NAMALWA (cell line): ENCODE measurements at regions not wholly inside any gene's neighbourhood (a gene's known extent, or its start where the extent isn't known, plus 50 kb on each side); places are given as distances from the start of the nearest gene placed in this dataset.

Source experiments
- DNase-seq: peaks from one replicate; pipeline ENCODE4 v3.0.0-alpha.2; 2015; ENCODE audit warnings: low spot score

DNA sequence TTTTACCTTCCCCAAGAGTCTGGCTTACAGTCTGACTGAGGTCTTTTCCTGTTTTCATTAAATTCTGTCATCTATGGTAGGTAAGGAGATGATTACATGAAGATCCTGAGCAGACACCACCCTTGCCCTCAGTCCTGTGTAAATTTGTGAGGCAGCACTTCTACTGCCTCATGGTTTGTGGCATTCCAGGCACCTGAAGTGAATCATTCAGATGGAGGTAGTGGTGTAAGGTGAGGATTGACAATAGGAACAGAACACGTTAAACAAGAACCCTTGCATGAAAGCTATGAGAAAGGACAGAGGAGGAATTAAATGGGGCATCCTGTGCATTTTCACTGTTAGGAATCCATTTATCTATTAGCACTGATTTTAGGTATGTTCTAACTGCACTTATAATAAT, 618.6 kb downstream of the TLL1 start:
- DNase-seq, result no peak

DNA sequence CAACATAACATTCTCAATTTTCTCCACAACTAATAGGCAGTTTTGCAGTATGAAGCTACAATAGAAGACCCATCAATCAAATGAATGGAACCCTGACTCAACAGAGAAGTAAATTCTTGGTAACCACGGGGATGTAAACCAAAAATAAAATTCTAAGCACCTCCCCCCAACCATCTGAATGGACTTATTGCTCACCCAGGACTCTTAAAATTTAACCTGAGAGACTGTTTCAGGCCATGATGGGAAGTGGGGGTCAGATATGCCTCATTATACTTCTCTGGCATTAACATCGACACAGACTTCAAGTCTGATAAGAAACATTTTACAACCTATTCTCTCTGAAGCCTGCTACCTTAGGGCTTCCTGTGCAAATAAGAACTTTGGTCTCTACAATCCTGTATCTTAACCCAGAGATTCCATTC, 620.9 kb downstream of the TLL1 start:
- no peak for DNase-seq

DNA sequence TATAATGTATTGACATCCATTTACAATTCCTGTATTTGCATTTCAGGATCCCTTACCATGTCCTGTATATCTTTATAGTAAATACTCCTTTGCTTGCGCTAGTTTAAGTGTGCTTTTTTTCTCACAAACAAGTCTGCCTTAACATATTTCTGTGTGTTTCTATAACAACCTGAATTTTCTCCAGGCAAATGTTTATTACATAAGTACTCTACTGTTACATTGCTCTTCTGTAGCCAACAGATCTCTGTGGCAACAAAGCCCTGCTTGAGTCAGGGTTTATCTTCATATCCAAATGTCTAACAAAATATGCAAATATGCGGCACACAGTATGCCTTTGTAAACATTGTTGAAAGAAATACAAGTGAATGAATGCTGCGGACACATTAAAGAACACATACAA, 625.5 kb downstream of the TLL1 start:
- DNase-seq, result no peak

DNA sequence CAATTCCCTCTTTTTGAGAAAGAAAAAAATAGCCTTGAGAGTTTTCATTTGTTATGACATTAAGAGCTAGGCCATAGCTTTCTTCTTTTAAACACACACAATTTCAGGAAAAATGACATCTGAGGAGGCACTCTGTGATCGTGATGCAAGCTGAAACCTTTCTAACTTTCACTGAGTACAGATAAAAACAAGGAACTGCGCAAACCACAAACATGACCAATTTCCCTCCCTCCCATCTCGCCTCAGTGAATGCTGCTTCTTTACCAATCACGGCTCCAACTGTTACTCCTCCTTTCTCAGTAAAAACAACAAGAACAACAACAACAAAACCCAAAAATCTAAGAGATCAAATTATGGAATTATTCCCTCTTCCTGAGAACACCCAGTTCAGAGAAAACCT, 626.8 kb downstream of the TLL1 start:
- no peak for DNase-seq

DNA sequence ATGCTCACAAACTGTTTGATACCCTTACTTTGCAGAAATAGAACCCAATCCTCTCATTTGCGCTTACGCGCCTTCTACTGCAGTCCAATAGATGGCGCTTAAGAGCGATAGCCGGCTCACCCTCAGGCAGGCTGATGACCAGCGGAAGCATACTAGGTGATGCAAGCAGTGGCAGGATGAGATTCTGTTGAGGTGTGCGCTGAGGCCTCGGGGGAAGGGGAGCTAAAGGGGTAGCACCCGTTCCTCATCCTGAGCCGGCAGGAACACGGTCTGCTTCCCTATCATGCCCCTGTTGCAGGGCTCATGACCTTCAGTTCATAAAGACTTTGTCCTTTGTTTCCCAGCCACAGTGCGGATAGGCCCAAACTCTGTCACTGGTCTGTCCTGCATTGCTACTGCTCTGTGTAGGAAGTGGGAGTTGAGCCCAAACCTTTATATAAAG, 628.9 kb downstream of the TLL1 start:
- peak; percentile 47 for DNase-seq

DNA sequence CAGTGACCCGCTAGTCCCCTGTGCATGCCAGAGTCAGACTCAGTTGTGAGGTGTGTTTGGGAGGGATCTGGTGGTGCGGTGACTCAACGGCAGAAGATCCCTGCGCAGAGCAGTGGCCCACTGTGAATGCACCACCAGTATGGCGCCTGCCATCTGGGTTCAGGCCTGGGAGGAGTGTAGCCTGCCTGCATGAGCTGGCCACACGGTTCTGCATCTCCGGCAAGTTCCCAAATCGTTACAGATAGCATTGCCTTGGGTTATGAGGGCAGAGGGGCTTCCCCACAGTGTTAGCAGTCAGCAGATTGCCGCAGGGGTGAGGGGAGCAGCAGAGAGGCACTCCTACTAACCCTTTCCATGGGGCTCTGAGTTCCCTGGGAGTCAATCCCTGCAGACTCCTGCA, 629.6 kb downstream of the TLL1 start:
- no peak for DNase-seq

DNA sequence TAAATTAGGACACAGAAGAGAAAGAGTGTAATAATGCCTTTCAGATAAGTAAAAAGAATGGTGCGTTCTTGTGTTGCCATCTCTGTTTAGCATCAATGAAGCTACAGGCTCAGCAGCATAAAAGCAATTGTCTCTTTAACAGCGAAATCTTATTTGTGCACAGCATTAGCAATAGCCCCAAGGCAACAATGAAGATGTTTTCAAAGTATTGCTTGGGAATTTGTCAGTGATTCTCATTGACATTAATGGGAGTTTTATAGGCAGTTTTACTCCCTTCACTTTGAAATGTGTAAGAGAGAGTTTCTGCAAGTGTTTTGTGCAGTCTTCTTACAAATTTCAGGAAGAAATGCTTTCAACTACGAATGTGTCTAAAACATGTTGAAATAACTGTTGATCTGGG, 633.0 kb downstream of the TLL1 start:
- DNase-seq, result no peak

DNA sequence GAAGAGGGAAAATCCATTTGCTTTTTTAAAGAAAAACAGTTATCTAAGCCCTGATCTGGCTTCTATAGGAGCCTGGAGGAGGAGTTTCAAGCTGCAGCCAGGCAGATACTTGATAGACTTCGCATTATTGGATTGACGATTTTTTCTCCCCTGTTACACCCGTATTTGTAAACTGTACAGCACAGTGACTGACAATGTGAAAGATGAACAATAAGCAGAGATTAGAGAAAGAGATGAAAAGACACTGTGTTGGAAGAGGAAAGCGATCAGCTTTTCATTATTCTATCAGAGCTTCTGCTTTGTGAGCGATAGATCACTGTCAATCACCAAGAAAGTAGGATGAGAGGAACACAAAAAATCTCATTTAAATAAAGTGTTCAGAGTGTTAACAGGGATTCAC, 639.2 kb downstream of the TLL1 start:
- DNase-seq, result no peak

DNA sequence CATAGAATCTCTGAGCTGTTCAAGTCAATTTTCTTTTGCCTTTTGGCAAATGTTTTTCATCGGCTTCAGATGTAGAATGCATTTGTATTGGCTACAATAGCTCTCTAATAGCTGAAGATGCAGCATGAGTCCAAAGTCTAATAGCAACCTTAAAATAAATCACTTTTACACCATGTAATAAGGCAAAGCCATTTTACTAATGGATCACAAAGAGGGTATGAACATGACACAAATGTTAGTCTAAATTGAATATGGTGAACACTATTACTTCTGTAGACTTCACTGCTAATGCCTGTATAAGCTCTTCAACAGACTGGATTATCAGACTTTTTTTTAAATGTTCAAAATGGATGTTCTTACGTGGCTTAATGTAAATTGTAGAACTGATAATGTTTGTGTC, 645.3 kb downstream of the TLL1 start:
- DNase-seq, result no peak

DNA sequence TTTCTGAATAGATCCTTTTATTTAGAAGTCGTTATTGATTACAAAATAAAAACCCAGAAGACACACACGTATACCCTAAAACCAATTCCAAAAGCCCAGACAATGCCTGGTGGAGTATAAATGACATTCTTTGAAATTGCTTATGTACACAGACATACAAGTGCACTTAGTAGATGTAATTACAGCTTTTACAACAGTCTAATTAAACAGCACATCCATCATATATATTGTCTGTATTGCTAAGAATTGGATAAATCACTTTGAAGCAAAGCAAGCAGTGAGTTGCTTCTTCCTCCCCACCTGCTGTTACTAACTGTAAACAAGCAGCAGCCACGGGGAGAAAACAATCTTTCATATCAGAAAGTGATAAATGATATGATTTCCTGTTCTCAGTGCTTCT, 645.7 kb downstream of the TLL1 start:
- DNase-seq, result no peak

DNA sequence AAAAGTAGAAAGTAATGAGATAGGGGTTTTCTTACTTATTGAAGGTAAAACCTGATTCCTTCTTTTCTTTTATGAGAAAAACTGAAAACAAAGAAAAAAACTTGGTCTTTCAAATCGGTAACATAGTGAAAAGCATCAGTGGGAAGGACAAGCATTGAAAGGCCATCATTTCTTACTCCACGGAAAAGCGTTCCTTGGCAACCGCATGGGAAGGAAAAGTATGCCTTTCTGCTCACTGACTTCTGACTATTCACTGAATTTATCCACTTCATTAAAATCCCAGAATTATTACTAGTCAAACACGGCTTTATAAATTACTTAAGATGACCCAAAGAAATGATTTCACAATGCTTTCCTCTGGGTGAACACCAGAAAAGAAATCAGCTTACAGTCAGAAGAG, 646.7 kb downstream of the TLL1 start:
- no peak for DNase-seq

DNA sequence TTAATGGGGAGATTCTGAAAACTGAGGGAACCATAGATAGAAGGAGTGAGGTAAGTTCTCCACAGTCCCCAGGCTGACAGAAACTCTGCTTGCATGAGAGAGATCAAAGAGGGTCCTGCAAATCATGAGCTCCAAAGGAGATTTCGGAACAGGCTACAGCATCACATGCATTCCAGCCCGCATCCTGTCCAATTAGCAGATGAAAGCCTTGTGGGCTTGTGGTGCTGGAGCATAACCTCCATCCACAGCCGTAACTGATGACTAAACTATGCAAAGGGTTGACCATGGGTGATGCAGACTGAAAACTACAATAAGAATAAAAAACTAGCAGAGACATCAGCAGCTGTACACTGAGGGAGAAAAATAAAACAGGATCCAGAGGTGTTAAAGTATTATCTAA, 654.5 kb downstream of the TLL1 start:
- DNase-seq, result no peak

DNA sequence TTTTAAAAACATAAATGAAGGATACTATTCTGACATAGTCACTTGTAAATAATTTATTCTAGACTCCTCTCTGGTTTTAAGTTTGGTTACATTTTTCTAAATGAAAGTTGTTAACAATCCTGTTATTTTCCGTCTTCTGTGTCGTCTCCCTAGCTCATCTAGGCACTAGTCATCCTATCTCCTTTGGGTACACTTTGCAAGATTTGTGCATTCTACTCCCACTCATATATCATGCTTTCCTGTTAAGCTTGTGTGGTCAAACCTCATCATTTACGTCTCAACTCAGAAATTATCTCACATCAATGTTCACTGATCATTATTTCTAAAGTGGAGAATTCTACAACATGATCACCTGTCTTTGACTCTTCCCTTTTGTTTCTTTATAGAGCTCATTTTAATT, 658.7 kb downstream of the TLL1 start:
- DNase-seq, result no peak

DNA sequence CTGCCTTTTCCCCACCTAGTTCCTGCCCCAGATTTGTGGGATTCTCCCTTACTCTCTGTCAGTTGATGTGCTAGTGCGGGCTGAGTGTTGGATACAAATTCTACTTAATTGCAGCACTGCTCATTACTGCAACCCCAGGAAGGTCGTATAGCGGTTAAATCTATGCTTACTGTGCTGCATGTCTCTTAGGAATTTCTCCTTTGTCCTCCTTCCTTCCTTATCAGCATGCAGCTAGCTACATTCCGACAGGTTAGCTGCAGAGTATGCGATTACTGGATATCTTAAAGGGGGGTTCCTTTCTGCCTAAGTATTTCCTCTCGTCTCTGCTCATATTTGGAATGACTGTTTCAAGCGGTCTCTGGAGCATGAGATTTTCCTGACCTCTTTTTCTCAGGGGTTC, 662.8 kb downstream of the TLL1 start:
- DNase-seq, result no peak

DNA sequence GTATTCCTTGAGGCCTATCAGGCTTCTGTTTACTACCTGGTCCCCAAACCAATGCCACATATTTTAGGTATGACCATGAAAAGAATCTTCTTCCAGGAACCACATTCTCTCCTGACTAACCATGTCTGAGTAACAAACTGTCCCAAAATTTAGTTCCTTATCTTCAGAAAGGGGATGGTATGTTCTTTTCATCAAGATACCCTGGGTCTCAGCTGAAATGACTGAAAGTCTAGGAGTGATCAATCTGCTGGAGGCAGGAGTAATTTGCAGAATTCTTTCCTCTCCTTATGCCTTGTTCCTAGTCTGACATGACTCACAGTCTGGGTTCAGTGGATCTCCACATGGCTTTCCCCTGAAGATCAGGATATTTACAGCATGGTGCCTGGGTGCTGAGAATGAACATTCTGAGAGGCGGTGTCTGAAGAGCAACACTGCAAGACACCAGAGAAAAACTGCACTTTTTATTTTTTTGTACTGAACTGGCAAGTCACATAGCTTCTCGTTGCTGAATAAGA, 665.5 kb downstream of the TLL1 start:
- no peak for DNase-seq

DNA sequence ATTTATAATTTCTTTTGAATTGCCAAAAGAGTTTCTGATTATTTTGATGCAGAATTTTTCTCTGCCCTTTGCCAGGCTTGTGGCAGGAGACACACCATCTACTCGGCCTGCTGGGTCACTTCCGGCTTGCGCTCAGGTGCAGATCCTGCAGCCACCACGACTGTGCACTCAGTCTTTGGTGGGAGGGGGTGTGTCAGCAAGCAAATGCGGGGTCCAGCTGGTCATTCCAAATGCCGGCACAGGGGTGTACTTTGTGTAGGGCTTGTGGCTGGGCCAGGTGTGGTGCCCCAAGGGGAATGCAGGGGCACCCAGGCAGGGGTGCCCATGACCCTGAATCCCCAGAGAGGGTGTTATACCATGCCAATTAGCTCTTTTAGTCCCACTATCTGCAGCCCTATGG, 673.0 kb downstream of the TLL1 start:
- no peak for DNase-seq

DNA sequence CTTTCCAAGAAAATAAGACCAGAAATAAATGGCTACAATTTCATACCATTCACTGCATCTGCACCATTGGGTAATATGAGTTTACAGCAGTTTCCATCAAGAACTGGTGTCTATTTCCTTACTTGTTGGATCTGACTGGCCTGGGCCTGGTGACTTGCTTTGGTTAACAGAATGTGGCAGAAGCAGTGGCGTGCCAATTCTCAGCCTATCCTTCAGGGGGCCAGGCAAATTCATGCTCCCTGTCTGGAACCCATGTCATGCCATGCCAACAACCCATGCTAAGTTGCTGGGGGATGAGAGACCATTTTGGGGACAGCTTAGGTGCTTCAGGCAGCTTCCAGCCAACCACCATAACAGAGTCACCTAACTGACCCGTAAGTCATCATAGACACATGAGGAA, 656.7 kb downstream of the SPOCK3 start:
- no peak for DNase-seq

DNA sequence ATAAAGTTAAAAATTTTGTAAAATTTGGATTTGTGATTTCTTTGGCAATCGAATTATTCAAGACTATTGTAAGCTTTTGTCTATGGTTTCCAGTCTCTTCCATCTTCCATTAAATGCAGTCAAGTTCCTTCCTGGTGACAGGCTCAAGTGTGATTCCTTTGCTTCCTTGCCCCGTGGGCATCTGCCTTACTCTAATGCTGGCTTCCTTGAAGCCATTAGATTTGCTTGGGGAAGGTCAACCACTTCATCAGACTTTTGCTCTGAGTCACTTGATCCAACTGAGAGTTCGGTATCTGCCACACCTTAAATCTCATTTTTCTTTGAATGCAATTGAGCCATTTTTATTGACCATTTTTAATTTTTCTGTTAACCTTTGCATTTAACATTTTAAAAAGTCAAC, 648.8 kb downstream of the SPOCK3 start:
- DNase-seq, result no peak

DNA sequence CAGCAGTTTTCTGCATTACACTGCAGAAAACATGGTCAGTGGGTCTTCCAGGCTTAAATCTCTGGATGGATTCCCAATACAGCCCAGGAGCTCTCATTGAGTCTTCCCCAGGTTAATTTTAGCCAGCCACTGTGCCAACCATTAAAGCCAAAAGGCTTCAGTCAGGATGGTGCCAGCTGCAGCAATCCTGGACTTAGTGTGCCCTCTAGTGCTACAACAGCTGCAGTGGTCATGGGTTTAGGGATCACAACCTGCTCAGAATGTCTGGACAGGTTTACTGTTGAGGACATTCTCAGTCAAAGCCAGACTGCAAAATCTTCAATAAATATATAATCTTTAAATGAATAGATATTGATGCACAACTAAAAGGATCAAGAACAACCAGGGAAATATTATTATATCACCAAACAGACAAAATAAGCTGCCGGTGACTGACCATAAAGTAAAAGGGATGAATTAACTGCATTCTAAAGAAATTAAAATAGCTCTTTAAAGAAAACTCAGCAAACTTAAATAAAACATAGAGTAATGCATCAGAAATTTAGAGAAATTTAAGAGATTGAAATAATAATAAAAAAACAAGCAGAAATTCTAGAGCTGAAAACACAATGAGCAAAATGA, 639.9 kb downstream of the SPOCK3 start:
- DNase-seq, result peak; percentile 44

DNA sequence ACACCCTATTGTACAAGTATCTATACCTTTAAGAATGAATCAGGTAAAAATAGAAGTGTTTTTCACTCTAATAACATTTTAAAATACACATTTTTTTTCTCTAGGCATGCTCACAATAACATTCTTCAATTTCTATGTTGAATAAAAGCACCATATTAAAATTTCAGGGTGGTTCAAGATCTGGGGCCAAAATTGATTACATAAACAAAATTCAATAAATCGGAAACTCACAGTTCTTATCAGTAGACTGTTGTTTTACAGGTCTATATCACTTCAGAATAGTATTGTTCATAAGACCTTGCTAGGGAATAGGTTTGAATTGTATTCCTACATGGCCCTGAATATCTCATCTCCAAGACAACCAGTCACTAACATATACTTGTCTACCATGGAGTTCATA, 634.0 kb downstream of the SPOCK3 start:
- no peak for DNase-seq

DNA sequence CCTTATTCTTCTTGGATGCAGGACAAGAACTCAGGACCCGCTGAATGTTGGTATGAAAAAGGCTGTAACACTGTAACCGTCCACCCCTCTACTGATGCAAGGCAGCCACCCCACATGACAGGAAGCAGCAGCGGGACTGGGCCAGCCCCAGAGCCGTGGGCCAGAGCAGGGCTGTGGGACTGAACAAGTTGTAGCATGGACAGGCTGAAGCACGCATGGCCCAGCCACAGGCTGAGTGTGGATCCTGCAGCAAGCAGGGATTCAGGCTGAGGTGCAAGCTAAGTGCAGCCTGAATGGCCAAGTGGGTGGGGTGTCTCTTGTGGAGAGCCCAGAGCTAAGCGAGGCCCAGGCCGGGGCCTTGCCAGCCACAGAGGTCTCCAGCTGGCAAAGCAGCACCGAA, 632.2 kb downstream of the SPOCK3 start:
- DNase-seq, result no peak

DNA sequence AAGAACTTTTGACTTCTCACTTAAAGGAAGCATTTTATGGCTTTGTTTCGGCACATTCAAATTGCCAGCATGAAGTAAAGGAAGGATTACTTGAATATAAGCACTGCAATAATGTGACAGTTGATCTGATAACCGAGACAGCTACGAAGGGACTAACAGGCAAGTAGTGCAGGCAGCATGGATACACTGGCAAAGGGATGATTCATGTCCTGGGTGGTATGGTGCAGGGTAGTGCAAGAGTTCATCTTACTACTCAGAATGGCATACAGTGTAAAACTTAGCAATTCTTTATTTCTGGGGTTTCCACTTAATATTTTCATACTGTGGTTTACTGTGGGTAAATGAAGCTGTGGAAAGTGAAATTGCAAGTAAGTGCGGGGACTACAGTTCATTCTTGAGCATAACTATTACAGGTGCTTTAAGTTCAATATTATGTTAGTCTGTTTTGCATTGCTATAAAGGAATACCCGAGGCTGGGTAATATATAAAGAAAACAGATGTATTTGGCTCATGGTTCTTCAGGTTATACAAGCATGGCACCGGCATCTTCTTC, 611.8 kb downstream of the SPOCK3 start:
- no peak for DNase-seq

DNA sequence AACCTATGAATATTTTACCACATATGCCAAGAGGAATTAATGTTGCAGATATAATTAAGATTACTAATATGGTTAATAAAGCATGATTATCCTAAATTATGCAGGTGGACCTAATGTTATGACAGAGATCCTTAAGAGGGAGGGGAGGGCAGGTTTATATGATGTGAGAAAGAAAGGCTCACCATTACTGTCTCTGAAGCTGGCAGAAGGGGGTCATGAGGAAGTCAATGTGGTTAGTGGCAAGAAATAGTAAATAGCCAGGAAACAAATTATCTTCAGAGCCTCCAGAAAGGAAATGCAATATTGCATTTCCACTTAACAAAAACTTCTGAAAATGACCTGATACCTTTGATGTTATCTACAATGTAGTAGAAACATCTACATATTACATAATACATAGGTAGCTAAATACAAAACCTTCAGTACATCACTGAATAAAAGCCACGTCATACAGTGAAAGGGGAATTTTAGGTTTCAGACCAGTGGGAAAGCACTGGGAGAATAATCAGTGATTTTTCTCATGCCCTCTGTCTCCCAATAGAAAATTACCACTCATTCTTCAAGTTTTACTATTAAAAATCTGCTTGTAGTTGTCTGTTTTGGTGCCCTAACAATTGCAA, 609.2 kb downstream of the SPOCK3 start:
- DNase-seq, result no peak

DNA sequence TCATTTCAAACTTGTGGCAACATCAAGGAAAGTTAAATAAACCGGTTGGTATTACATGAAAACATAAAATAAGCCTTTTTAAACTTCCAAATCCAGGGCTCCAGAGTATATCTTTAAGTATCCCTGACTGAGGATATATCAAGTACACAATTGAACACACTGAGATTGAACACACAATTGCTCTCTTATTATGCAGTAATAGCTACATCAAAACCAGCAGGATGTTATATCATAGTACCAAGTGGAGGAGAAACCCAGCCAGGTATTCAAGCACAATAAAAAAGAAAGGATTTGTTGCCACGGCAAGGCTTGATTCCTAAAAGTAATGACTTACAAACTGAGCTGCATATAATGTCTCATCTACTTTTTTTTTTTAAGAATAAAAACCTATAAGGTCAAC, 605.8 kb downstream of the SPOCK3 start:
- no peak for DNase-seq
